ENCODE measurements at regions not wholly inside any gene's neighbourhood (a gene's known extent, or its start where the extent isn't known, plus 50 kb on each side); places are given as distances from the start of the nearest gene placed in this dataset.

DNA sequence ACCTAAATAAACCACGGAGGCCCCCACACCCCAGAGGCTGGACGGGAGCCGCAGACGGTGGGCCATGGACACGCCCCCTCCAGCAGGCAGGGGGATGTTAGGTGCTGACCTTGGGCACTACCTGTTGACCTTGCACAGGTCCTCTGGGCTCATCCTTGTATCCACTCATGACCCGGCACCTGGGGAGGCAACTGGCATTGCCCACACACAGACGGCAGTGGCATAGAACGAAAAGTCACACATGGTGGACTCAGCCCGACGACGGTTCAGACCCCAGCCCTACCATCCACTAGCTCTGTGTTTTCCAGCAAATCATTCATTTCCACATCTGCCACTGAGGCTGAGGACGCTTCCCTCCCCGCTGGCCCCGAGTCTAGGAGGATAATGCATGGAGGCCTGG is 247.7 kb upstream of the PPP2R2D start:
- Histone ChIP-seq H3K9me3 (ENCODE audit: low read length) (no peaks in the 10 kb centered on the region), H3K27me3 (ENCODE audit: insufficient read depth, low read depth, low read length) (no peaks in the 10 kb centered on the region), H4K20me1 (ENCODE audit: insufficient read depth) (no peaks in the 10 kb centered on the region), H3K4me3 (ENCODE audit: low read length) (no peak overlapping the region), H3K4me2 (ENCODE audit: low read length) (no peak overlapping the region), H3K9ac (ENCODE audit: low read length) (no peak overlapping the region), H2AFZ (ENCODE audit: low read depth, low read length) (no peak overlapping the region), H3K79me2 (replicated peaks; ENCODE audit: insufficient read depth, low read length) (no peaks in the 10 kb centered on the region), H3K9me2 (ENCODE audit: insufficient read depth, low read length) (no peaks in the 10 kb centered on the region), H3K36me3 (ENCODE audit: insufficient read depth, low read length) (no peaks in the 10 kb centered on the region), H3K27ac (ENCODE audit: low read length) (no peak overlapping the region), H3F3A (ENCODE audit: insufficient read depth, low read length, poor library complexity, severe bottlenecking) (no peaks in the 10 kb centered on the region)
- TF ChIP-seq, protein P1, sequence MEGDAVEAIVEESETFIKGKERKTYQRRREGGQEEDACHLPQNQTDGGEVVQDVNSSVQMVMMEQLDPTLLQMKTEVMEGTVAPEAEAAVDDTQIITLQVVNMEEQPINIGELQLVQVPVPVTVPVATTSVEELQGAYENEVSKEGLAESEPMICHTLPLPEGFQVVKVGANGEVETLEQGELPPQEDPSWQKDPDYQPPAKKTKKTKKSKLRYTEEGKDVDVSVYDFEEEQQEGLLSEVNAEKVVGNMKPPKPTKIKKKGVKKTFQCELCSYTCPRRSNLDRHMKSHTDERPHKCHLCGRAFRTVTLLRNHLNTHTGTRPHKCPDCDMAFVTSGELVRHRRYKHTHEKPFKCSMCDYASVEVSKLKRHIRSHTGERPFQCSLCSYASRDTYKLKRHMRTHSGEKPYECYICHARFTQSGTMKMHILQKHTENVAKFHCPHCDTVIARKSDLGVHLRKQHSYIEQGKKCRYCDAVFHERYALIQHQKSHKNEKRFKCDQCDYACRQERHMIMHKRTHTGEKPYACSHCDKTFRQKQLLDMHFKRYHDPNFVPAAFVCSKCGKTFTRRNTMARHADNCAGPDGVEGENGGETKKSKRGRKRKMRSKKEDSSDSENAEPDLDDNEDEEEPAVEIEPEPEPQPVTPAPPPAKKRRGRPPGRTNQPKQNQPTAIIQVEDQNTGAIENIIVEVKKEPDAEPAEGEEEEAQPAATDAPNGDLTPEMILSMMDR (IDR thresholded peaks at IDR 0.05; ENCODE audit: poor library complexity, severe bottlenecking), result no peak
- TF ChIP-seq RAD21 (conservative IDR thresholded peaks at IDR 0.05) (no peak), TAF1 (IDR thresholded peaks at IDR 0.05; ENCODE audit: low read depth) (no peak), EP300 (conservative IDR thresholded peaks at IDR 0.05; ENCODE audit: poor library complexity, severe bottlenecking) (no peak), POLR2AphosphoS5 (IDR thresholded peaks at IDR 0.05) (no peak)

GRCh38 chr10:131653554-131654470 is 247.0 kb upstream of the PPP2R2D start:
- H2AFZ ChIP-seq (ENCODE audit: low read depth, low read length), result no peak overlapping the region
- TF ChIP-seq, protein P2, sequence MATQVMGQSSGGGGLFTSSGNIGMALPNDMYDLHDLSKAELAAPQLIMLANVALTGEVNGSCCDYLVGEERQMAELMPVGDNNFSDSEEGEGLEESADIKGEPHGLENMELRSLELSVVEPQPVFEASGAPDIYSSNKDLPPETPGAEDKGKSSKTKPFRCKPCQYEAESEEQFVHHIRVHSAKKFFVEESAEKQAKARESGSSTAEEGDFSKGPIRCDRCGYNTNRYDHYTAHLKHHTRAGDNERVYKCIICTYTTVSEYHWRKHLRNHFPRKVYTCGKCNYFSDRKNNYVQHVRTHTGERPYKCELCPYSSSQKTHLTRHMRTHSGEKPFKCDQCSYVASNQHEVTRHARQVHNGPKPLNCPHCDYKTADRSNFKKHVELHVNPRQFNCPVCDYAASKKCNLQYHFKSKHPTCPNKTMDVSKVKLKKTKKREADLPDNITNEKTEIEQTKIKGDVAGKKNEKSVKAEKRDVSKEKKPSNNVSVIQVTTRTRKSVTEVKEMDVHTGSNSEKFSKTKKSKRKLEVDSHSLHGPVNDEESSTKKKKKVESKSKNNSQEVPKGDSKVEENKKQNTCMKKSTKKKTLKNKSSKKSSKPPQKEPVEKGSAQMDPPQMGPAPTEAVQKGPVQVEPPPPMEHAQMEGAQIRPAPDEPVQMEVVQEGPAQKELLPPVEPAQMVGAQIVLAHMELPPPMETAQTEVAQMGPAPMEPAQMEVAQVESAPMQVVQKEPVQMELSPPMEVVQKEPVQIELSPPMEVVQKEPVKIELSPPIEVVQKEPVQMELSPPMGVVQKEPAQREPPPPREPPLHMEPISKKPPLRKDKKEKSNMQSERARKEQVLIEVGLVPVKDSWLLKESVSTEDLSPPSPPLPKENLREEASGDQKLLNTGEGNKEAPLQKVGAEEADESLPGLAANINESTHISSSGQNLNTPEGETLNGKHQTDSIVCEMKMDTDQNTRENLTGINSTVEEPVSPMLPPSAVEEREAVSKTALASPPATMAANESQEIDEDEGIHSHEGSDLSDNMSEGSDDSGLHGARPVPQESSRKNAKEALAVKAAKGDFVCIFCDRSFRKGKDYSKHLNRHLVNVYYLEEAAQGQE (IDR thresholded peaks at IDR 0.05; ENCODE audit: borderline replicate concordance), result no peak
- TF ChIP-seq TAF1 (IDR thresholded peaks at IDR 0.05; ENCODE audit: low read depth), result no peak
- no peak for TF ChIP-seq SMC3 (conservative IDR thresholded peaks at IDR 0.05; ENCODE audit: poor library complexity)
- no peak for TF ChIP-seq RAD21 (conservative IDR thresholded peaks at IDR 0.05)
- no peak for TF ChIP-seq EZH2 (IDR thresholded peaks at IDR 0.05; ENCODE audit: borderline replicate concordance, insufficient read depth, low read length, poor library complexity, severe bottlenecking)
- no peak for TF ChIP-seq MXI1 (conservative IDR thresholded peaks at IDR 0.05; ENCODE audit: poor library complexity, severe bottlenecking)
- TF ChIP-seq POLR2AphosphoS5 (IDR thresholded peaks at IDR 0.05), result no peak
- TF ChIP-seq, protein P1 (IDR thresholded peaks at IDR 0.05; ENCODE audit: poor library complexity, severe bottlenecking), result no peak
- no peak for TF ChIP-seq EP300 (conservative IDR thresholded peaks at IDR 0.05; ENCODE audit: poor library complexity, severe bottlenecking)
- H4K20me1 ChIP-seq (ENCODE audit: insufficient read depth), result no peaks in the 10 kb centered on the region

More at GRCh38 chr10:131653554-131654470, 247.0 kb upstream of the PPP2R2D start:
- H3K27ac ChIP-seq (ENCODE audit: low read length), result no peak overlapping the region
- H3K4me2 ChIP-seq (ENCODE audit: low read length), result no peak overlapping the region
- H3F3A ChIP-seq (ENCODE audit: insufficient read depth, low read length, poor library complexity, severe bottlenecking), result no peaks in the 10 kb centered on the region
- H3K27me3 ChIP-seq (ENCODE audit: insufficient read depth, low read depth, low read length), result no peaks in the 10 kb centered on the region
- no peak overlapping the region for H3K4me3 ChIP-seq (ENCODE audit: low read length)
- H3K9me2 ChIP-seq (ENCODE audit: insufficient read depth, low read length), result no peaks in the 10 kb centered on the region
- no peaks in the 10 kb centered on the region for H3K36me3 ChIP-seq (ENCODE audit: insufficient read depth, low read length)
- H3K9me3 ChIP-seq (ENCODE audit: low read length), result no peaks in the 10 kb centered on the region
- no peak overlapping the region for H3K9ac ChIP-seq (ENCODE audit: low read length)
- no peaks in the 10 kb centered on the region for H3K79me2 ChIP-seq (replicated peaks; ENCODE audit: insufficient read depth, low read length)
